ENCODE measurements at regions not wholly inside any gene's neighbourhood (a gene's known extent, or its start where the extent isn't known, plus 50 kb on each side); places are given as distances from the start of the nearest gene placed in this dataset.

DNA sequence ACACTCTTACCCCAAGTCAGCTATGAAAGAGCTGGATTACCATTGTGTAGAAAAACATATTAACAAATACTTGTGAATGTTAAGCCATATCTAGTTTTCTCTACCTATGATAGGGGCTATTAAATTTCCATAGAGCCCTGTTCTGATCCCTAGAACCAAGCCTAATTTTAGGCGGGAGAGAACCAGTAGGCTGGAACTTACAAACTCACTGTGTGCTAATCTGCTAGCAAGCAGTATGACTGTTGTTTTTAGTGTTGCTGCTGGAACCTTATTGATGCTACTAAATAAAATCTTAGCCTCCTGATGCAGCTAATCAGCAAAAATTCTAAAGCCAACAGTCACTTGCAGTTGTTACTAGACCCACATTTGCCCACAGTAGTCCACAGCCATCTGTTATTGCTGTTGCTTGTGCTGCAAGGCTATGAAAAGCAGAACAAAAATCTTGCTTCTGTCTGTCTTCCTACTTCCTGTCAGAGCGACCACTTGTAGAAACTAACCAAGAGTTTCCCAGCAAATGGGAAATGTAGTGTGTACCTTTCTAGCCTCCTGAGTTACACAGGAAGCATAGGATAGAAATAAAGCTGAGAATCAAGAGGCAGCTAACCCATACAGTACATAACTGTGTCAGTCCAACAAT lies 368.4 kb downstream of the ARL4A start:
- Mint-ChIP-seq H3K4me3 (no peak overlapping the region), H3K27ac (ENCODE audit: unreplicated experiment) (no peak overlapping the region), H3K36me3 (ENCODE audit: low read depth) (peaks cover 2% of the 10 kb centered on the region), H3K9me3 (no peaks in the 10 kb centered on the region), H3K27me3 (ENCODE audit: low read depth) (no peaks in the 10 kb centered on the region), H3K4me1 (peaks cover 15% of the 10 kb centered on the region)
- TF ChIP-seq, protein P1, sequence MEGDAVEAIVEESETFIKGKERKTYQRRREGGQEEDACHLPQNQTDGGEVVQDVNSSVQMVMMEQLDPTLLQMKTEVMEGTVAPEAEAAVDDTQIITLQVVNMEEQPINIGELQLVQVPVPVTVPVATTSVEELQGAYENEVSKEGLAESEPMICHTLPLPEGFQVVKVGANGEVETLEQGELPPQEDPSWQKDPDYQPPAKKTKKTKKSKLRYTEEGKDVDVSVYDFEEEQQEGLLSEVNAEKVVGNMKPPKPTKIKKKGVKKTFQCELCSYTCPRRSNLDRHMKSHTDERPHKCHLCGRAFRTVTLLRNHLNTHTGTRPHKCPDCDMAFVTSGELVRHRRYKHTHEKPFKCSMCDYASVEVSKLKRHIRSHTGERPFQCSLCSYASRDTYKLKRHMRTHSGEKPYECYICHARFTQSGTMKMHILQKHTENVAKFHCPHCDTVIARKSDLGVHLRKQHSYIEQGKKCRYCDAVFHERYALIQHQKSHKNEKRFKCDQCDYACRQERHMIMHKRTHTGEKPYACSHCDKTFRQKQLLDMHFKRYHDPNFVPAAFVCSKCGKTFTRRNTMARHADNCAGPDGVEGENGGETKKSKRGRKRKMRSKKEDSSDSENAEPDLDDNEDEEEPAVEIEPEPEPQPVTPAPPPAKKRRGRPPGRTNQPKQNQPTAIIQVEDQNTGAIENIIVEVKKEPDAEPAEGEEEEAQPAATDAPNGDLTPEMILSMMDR (conservative IDR thresholded peaks at IDR 0.05) = no peak
- no peak for DNase-seq (ENCODE audit: low read depth, low spot score)

DNA sequence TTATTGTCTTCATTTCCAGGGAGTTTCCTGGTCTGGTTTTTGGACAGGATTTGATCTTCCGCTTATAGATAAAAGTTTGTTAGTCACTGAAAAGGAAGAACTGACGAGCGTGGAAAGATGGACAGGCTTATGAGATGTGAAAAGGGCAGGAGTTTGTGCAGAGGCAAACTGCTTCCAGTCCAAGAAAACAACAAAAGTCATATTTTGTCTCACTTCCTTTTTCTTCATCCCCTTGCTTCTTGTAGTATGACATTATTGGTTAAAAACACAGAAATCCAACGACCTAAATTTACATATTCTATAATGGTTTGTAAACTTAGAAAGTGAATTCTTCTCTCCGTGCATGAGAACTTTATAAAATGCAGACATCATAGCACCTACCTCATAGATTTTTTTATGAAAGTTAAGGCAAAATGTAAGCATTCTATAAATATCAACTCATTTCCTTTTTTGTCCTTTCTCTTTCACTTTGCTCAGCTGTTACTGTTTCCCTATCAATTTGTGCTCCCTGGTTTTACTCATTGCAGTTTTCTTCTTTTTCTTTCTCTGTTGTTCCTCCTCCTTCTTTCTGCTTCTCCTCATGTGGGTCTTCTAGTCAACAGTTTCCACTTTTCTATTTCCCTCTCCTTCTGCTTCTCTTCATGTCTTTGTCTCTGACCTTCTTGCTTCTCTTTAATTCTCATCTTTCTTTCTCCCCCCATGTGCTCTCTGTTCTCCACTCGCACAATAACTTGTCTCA lies 370.2 kb downstream of the ARL4A start:
- TF ChIP-seq, protein P1 (conservative IDR thresholded peaks at IDR 0.05) = no peak
- no peaks in the 10 kb centered on the region for H3K9me3 Mint-ChIP-seq
- no peak overlapping the region for H3K4me3 Mint-ChIP-seq
- DNase-seq (ENCODE audit: low read depth, low spot score) = no peak
- H3K27ac Mint-ChIP-seq (ENCODE audit: unreplicated experiment) = peak overlapping the region; percentile 4
- H3K36me3 Mint-ChIP-seq (ENCODE audit: low read depth) = peaks cover 2% of the 10 kb centered on the region
- H3K4me1 Mint-ChIP-seq = peaks cover 10% of the 10 kb centered on the region
- no peaks in the 10 kb centered on the region for H3K27me3 Mint-ChIP-seq (ENCODE audit: low read depth)

DNA sequence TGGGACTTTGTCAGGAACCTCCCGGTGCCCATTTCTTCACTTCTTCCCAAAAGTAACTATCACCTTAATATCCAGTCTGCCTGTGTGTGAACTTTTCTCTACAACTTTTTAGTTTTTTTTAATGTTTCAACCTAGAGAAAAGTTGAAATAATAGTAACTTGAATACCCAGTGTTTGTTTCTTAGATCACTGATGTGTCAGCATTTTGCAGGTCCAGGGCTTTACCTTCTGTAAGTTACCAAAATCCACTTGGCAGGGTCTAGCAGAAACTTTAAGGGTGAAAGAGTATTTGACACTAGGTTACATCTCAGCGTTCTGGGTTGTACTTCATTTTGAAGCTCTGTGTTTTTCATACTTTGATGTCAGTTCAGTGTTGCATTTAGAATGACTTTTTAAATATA lies 372.7 kb downstream of the ARL4A start:
- no peak overlapping the region for H3K27ac Mint-ChIP-seq (ENCODE audit: unreplicated experiment)
- no peak for DNase-seq (ENCODE audit: low read depth, low spot score)
- TF ChIP-seq, protein P1 (conservative IDR thresholded peaks at IDR 0.05) = no peak
- peaks cover 2% of the 10 kb centered on the region for H3K36me3 Mint-ChIP-seq (ENCODE audit: low read depth)
- peaks cover 10% of the 10 kb centered on the region for H3K4me1 Mint-ChIP-seq
- H3K9me3 Mint-ChIP-seq = no peaks in the 10 kb centered on the region
- no peaks in the 10 kb centered on the region for H3K27me3 Mint-ChIP-seq (ENCODE audit: low read depth)
- no peak overlapping the region for H3K4me3 Mint-ChIP-seq

DNA sequence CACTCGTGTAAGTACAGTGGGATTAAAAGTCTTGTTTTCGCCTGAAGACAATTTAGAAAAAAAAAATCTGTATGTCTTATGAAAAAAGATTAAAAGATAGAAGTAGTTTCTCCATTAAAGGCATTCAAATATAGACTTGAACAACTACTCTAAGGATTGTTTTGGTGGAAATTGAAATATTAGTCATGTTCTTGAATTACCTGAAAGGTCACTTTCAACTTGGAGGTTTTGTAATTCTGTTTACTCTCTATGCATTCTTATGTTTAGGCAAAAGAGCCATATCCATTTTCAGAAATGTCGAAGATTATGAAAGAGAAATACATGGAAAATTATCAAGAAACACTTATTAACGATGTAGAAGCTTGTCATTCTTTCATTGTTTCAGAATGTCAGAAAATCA lies 373.7 kb downstream of the ARL4A start:
- peaks cover 7% of the 10 kb centered on the region for H3K4me1 Mint-ChIP-seq
- H3K9me3 Mint-ChIP-seq = no peaks in the 10 kb centered on the region
- H3K27me3 Mint-ChIP-seq (ENCODE audit: low read depth) = no peaks in the 10 kb centered on the region
- TF ChIP-seq, protein P1 (conservative IDR thresholded peaks at IDR 0.05) = no peak
- no peak overlapping the region for H3K4me3 Mint-ChIP-seq
- H3K27ac Mint-ChIP-seq (ENCODE audit: unreplicated experiment) = no peak overlapping the region
- peaks cover 2% of the 10 kb centered on the region for H3K36me3 Mint-ChIP-seq (ENCODE audit: low read depth)
- no peak for DNase-seq (ENCODE audit: low read depth, low spot score)

DNA sequence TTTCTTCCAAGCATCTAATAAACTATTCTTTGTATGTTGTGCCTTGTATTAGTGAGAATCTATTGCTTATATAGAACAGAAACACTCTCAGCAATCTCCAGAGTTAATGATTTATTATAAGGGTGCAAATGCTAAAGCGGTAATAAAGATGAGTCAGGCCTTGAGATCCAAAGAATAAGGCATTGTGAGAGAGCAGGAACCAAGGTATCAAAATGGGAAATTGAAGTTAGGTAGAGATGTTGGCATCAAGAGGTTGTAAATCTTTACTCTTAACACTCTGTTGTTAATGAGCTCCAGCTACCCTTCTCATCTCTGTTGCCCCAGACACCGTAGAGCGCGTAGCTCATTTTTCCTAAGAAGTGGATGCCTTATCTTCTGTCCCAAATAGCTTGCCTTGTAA lies 375.2 kb downstream of the ARL4A start:
- TF ChIP-seq, protein P1 (conservative IDR thresholded peaks at IDR 0.05) = no peak
- no peak for DNase-seq (ENCODE audit: low read depth, low spot score)
- H3K4me3 Mint-ChIP-seq = no peak overlapping the region
- peaks cover 7% of the 10 kb centered on the region for H3K4me1 Mint-ChIP-seq
- H3K36me3 Mint-ChIP-seq (ENCODE audit: low read depth) = peaks cover 2% of the 10 kb centered on the region
- no peaks in the 10 kb centered on the region for H3K9me3 Mint-ChIP-seq
- H3K27me3 Mint-ChIP-seq (ENCODE audit: low read depth) = no peaks in the 10 kb centered on the region
- no peak overlapping the region for H3K27ac Mint-ChIP-seq (ENCODE audit: unreplicated experiment)
